HCT116 (cell line): ENCODE measurements at regions not wholly inside any gene's neighbourhood (a gene's known extent, or its start where the extent isn't known, plus 50 kb on each side); places are given as distances from the start of the nearest gene placed in this dataset.

Source experiments
- ATAC-seq: fragments of 200-7000 bp; cut with Tn5 transposase; 2 replicates; pipeline ENCODE4 v1.9.1; 2020; ENCODE audit warnings: mild to moderate bottlenecking, moderate library complexity
- BruUV-seq: library from RNA; stranded (reverse); fragments of 400-500 nt; replicated peaks from 2 replicates; lab custom pipeline; 2021; lab: Mats Ljungman, UMichigan
- CTCF ChIA-PET: fragments of 300-600 bp; sonication (Branson Sonifier 250); formaldehyde crosslinking; loops from one replicate; lab custom pipeline; 2021; ENCODE audit warnings: antibody characterized with exemption; lab: Charles Lee
- POLR2A ChIA-PET: fragments of 300-600, 350-600 bp; sonication (Branson Sonifier 250); formaldehyde crosslinking; loops from one replicate; lab custom pipeline; 2021; ENCODE audit warnings: antibody characterized with exemption; lab: Charles Lee
- RAD21 ChIA-PET, 2 experiments: fragments of 300-600 bp; sonication (Branson Sonifier 250); formaldehyde crosslinking; loops; one replicate each; lab custom pipeline; 2023; ENCODE audit warnings: low total read pairs in 2 of 2; ENCODE audit not compliant: uncharacterized antibody in 2 of 2, unreplicated experiment in 2 of 2, low non-redundant PET in 1 of 2; lab: Charles Lee
- DNase-seq: peaks from one replicate; pipeline ENCODE4 v3.0.0-alpha.2; 2010; ENCODE audit warnings: low read depth, low spot score
- H2AFZ ChIP-seq: fragments of 200-600 bp; shearing (Covaris generic), sonication (generic); 2 replicates; pipeline ENCODE4 v1.6.1; 2017; ENCODE audit warnings: low read depth, mixed run types, mixed read lengths, antibody characterized with exemption, low read length; ENCODE audit not compliant: poor library complexity, severe bottlenecking
- H3K27ac ChIP-seq: 2 replicates; pipeline ENCODE4 v1.5.1; 2012; ENCODE audit warnings: low read depth, low read length
- H3K27me3 ChIP-seq: fragments of 200-600 bp; sonication (generic); 2 replicates; pipeline ENCODE4 v1.6.1; 2016; ENCODE audit warnings: mixed run types, low read length, mixed read lengths; ENCODE audit not compliant: insufficient read depth
- H3K36me3 ChIP-seq, 2 experiments: fragments of 200-500 bp in 1 of 2; fragments of 200-600 bp in 1 of 2; sonication (Bioruptor generic) in 1 of 2; sonication (generic) in 1 of 2; 2 replicates each; pipeline versions ENCODE4 v1.5.1 to v1.6.1; 2014 to 2016; ENCODE audit warnings: low read length in 2 of 2, inconsistent platforms in 1 of 2, mixed read lengths in 1 of 2, mixed run types in 1 of 2; ENCODE audit not compliant: insufficient read depth in 2 of 2, control insufficient read depth in 1 of 2
- H3K4me1 ChIP-seq, 2 experiments: fragments of 200-600 bp in 1 of 2; sonication (generic) in 1 of 2; 2 replicates each; pipeline versions ENCODE4 v1.5.1 to v1.6.1; 2012 to 2017; ENCODE audit warnings: low read length in 2 of 2, inconsistent platforms in 1 of 2, mild to moderate bottlenecking in 1 of 2, mixed read lengths in 1 of 2, mixed run types in 1 of 2, moderate library complexity in 1 of 2; ENCODE audit not compliant: insufficient read depth in 2 of 2, control insufficient read depth in 1 of 2
- H3K4me2 ChIP-seq: fragments of 200-600 bp; sonication (generic); 2 replicates; pipeline ENCODE4 v1.6.1; 2017; ENCODE audit warnings: mixed run types, low read length, mixed read lengths
- H3K4me3 ChIP-seq, 2 experiments: fragments of 200-600 bp in 1 of 2; sonication (generic) in 1 of 2; replicated peaks in 1 of 2; 2 replicates each; pipeline ENCODE4 v1.5.1; 2011 to 2016; ENCODE audit warnings: low read length in 2 of 2, control low read depth in 1 of 2, low read depth in 1 of 2, mild to moderate bottlenecking in 1 of 2, mixed read lengths in 1 of 2, mixed run types in 1 of 2
- H3K79me2 ChIP-seq: fragments of 200-600 bp; sonication (generic); 2 replicates; pipeline ENCODE4 v1.6.1; 2017; ENCODE audit warnings: mild to moderate bottlenecking, mixed run types, low read length, moderate library complexity, mixed read lengths; ENCODE audit not compliant: insufficient read depth
- H3K9ac ChIP-seq: fragments of 200-600 bp; sonication (generic); 2 replicates; pipeline ENCODE4 v1.6.1; 2016; ENCODE audit warnings: low read length, mixed read lengths
- H3K9me2 ChIP-seq: fragments of 200-600 bp; sonication (generic), shearing (Covaris generic); 2 replicates; pipeline ENCODE4 v1.6.1; 2017; ENCODE audit warnings: mixed run types, mild to moderate bottlenecking, moderate library complexity; ENCODE audit not compliant: insufficient read depth
- H3K9me3 ChIP-seq, 2 experiments: fragments of 200-500 bp in 1 of 2; fragments of 200-600 bp in 1 of 2; sonication (Bioruptor generic) in 1 of 2; sonication (generic) in 1 of 2; 2 replicates each; pipeline ENCODE4 v1.6.1; 2014 to 2017; ENCODE audit warnings: low read length in 2 of 2, mixed read lengths in 2 of 2, inconsistent platforms in 1 of 2, low read depth in 1 of 2, mild to moderate bottlenecking in 1 of 2, mixed run types in 1 of 2, moderate library complexity in 1 of 2; ENCODE audit not compliant: control insufficient read depth in 1 of 2, insufficient read depth in 1 of 2
- H4K20me1 ChIP-seq: fragments of 200-600 bp; sonication (generic), shearing (Covaris generic); 2 replicates; pipeline ENCODE4 v1.6.1; 2017; ENCODE audit warnings: mixed run types, mild to moderate bottlenecking, moderate library complexity; ENCODE audit not compliant: insufficient read depth
- CEBPB ChIP-seq: IDR thresholded peaks from 2 replicates; pipeline ENCODE4 v1.6.1; 2012; ENCODE audit warnings: low read depth
- EZH2 ChIP-seq: fragments of 200-600 bp; sonication (generic); IDR thresholded peaks from 2 replicates; pipeline ENCODE4 v1.6.1; 2017; ENCODE audit warnings: antibody characterized with exemption, mixed run types
- POLR2AphosphoS5 ChIP-seq: IDR thresholded peaks from 2 replicates; pipeline ENCODE4 v1.6.1; 2011; ENCODE audit warnings: mild to moderate bottlenecking, low read depth, low read length, moderate library complexity
- RAD21 ChIP-seq: IDR thresholded peaks from 2 replicates; pipeline ENCODE4 v1.6.1; 2012; ENCODE audit warnings: low read depth, mild to moderate bottlenecking
- SP1 ChIP-seq: IDR thresholded peaks from 2 replicates; pipeline ENCODE4 v1.6.1; 2012; ENCODE audit warnings: low read depth
- TCF7L2 ChIP-seq: IDR thresholded peaks from 2 replicates; pipeline ENCODE4 v1.7.0; 2011; ENCODE audit warnings: borderline replicate concordance, inconsistent platforms; ENCODE audit not compliant: insufficient read depth, insufficient read length; ENCODE audit errors: extremely low read depth
- ZBTB33 ChIP-seq: IDR thresholded peaks from 2 replicates; pipeline ENCODE4 v1.6.1; 2011; ENCODE audit warnings: mild to moderate bottlenecking, low read length, moderate library complexity; ENCODE audit not compliant: insufficient replicate concordance; ENCODE audit errors: extremely low read depth
- ZNF274 ChIP-seq: fragments of 200-500 bp; sonication (Bioruptor generic); IDR thresholded peaks from 2 replicates; pipeline ENCODE4 v1.6.1; 2014; ENCODE audit warnings: mild to moderate bottlenecking, low read depth, low read length, inconsistent platforms
- intact Hi-C: fragments of 100-400 bp; cut with micrococcal nuclease; formaldehyde crosslinking; loops from 2 replicates; pipeline ENCODE4 v1.10.0; 2022
- TF ChIP-seq, protein P1 (sequence below): IDR thresholded peaks from 2 replicates; pipeline ENCODE4 v1.6.1; 2012
- TF ChIP-seq, protein P2 (sequence below), 3 experiments: fragments of 200-600 bp in 1 of 3; sonication (generic) in 1 of 3; IDR thresholded peaks in 2 of 3; conservative IDR thresholded peaks in 1 of 3; 2 replicates each; pipeline ENCODE4 v1.5.1; 2012 to 2017; ENCODE audit warnings: low read depth in 2 of 3, low read length in 2 of 3, antibody characterized with exemption in 1 of 3, borderline replicate concordance in 1 of 3, control low read depth in 1 of 3, mild to moderate bottlenecking in 1 of 3, mixed read lengths in 1 of 3, mixed run types in 1 of 3, moderate library complexity in 1 of 3; ENCODE audit not compliant: insufficient read depth in 1 of 3

- POLR2A ChIA-PET, result no interaction called here
- Histone ChIP-seq H3K27me3 (no peaks in the 10 kb centered on the region), H3K9me3 (no peaks in the 10 kb centered on the region), H3K9me2 (no peaks in the 10 kb centered on the region), H3K9ac (no peak overlapping the region), H2AFZ (no peak overlapping the region), H3K4me3 (no peak overlapping the region), H3K36me3 (no peaks in the 10 kb centered on the region; a peak in 1 of 4 replicates), H3K4me2 (no peak overlapping the region), H3K27ac (no peak overlapping the region), H3K79me2 (no peaks in the 10 kb centered on the region), H3K4me1 (no peaks in the 10 kb centered on the region), H4K20me1 (no peaks in the 10 kb centered on the region)
- intact Hi-C loops, result no loop called here
- no TSS peak for BruUV-seq
- RAD21 ChIA-PET, result no interaction called here
- TF ChIP-seq, protein P1, sequence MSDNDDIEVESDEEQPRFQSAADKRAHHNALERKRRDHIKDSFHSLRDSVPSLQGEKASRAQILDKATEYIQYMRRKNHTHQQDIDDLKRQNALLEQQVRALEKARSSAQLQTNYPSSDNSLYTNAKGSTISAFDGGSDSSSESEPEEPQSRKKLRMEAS, result no peak
- TF ChIP-seq POLR2AphosphoS5, result no peak
- TF ChIP-seq, protein P2, sequence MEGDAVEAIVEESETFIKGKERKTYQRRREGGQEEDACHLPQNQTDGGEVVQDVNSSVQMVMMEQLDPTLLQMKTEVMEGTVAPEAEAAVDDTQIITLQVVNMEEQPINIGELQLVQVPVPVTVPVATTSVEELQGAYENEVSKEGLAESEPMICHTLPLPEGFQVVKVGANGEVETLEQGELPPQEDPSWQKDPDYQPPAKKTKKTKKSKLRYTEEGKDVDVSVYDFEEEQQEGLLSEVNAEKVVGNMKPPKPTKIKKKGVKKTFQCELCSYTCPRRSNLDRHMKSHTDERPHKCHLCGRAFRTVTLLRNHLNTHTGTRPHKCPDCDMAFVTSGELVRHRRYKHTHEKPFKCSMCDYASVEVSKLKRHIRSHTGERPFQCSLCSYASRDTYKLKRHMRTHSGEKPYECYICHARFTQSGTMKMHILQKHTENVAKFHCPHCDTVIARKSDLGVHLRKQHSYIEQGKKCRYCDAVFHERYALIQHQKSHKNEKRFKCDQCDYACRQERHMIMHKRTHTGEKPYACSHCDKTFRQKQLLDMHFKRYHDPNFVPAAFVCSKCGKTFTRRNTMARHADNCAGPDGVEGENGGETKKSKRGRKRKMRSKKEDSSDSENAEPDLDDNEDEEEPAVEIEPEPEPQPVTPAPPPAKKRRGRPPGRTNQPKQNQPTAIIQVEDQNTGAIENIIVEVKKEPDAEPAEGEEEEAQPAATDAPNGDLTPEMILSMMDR (IDR thresholded peaks at IDR 0.05 in 2 of 3, conservative IDR thresholded peaks at IDR 0.05 in 1 of 3; ENCODE audit: borderline replicate concordance in 1 of 3, insufficient read depth in 1 of 3, low read depth in 2 of 3, low read length in 2 of 3), result no peak
- TF ChIP-seq TCF7L2, result no peak
- no peak for TF ChIP-seq EZH2
- no peak for TF ChIP-seq CEBPB
- TF ChIP-seq RAD21, result no peak
- no peak for TF ChIP-seq ZNF274
- TF ChIP-seq SP1, result no peak
- TF ChIP-seq ZBTB33, result no peak
- DNase-seq, result no peak
- CTCF ChIA-PET, result no interaction called here
- no peak for ATAC-seq
These were observed 1176.1 kb downstream of the PLA2G4A start for GRCh38 chr1:188004849-188005248.
